T47D (cell line): ENCODE measurements at regions not wholly inside any gene's neighbourhood (a gene's known extent, or its start where the extent isn't known, plus 50 kb on each side); places are given as distances from the start of the nearest gene placed in this dataset.

Source experiments
- DNase-seq, 2 experiments: peaks; one replicate each; pipeline versions ENCODE4 v3.0.0 to v3.0.0-alpha.2; 2011 to 2012; ENCODE audit warnings: low read depth in 1 of 2, low spot score in 1 of 2
- JUND ChIP-seq: IDR thresholded peaks from 2 replicates; pipeline ENCODE4 v1.6.1; 2012; ENCODE audit warnings: low read depth
- in situ Hi-C: cut with HindIII; loops from 2 replicates; pipeline ENCODE4 v1.10.0; 2016; ENCODE audit warnings: low sequenced_read_pairs, low pct_unique_long_range_greater_than_20kb

DNA sequence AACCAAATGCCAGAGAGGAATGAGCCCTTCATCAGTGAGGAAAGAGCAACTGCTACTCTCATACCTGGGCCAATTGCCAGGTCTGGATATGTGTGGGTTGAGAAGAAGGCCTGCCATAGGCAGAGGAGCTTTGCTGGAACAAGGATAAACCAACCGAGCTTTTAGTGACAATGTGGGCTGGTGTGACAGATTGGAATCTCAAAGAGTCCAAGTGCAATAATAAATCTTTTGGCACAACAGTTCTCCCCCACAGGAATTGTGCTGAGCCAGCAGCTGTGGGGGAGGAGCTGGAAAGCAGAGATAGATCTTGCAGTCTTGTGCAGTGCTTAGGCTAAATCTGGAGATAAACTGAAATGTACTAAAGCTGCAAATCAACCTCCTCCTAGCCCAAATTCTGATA lies 79.4 kb upstream of the ISX start:
- in situ Hi-C loops: no loop called here
- DNase-seq: no peak
- TF ChIP-seq JUND: no peak

- DNase-seq: no peak
- in situ Hi-C loops: no loop called here
- no peak for TF ChIP-seq JUND
Measured at GRCh38 chr22:34992672-34993071, 73.3 kb upstream of the ISX start.

DNA sequence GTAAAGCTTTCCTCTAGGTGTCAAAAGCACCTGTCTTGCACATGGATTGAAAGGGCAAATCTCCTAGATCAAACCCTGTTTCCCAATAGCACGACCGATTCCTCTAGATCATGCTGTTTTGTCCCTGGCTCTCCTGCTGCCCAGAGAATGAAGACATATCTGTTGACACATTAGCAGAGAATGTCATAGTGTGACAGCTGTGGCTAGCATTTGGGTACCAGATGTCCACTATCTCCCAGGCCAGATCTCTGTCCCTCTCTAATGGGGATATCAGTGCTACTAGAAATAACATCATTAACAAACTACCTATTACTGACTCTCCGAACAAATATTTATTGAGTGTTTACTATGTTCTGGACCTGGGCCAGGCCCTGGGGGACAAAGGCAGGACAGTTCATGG lies 72.4 kb upstream of the ISX start:
- in situ Hi-C loops: no loop called here
- no peak for DNase-seq
- TF ChIP-seq JUND: no peak

DNA sequence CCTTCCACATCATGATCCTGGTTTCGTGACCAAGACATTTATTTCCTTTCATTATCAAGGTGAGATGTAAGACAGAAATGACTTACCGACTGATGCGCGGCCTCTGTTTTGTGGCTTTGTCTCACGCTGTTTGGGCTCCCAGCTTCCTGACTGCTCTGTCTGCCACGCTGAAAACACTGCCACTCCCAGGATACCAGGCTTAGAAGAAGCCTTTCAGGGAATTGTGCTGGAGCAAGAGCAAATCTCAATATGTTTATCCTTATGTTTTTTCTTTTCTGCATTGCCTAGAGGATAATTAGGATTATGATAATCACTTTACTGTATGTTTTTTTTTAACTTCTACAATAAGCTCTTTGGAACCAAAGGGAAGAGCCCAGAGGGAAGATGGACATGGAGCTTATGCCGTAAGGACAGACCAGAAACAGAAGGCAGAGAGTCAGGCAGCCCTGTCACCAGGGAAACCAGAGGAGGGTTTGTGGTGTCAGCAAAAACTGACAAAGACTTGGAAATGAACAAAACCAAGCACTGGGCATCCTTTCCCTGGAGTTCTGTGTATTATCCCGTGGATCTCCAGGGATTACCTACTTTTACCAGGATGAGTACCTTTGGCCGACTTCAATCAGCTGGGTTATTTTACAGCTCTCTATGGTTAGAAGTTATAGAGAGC lies 68.2 kb upstream of the ISX start:
- no peak for DNase-seq
- in situ Hi-C loops: no loop called here
- TF ChIP-seq JUND: no peak

GRCh38 chr22:34998921-34999320 lies 67.0 kb upstream of the ISX start:
- no peak for DNase-seq
- in situ Hi-C loops: no loop called here
- TF ChIP-seq JUND: no peak

DNA sequence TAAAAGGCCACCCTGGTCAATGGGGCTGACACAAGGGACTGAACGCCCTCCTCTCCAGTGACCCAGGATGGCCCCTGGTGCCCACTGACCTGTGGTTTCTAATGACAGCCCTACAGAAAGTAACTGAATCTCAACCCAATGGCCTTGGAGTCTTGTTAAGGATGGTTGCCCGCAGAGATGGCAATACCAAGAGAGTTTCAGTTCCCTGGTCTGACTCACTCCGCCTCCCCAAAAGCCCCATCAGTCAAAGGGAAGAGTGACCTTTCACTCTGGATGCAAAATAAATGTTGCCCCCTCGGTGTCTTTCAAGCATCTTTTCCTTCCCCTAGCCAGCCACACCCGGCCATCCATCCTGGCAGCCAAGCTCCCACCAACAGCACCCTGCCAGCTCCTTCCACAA lies 57.7 kb upstream of the ISX start:
- in situ Hi-C loops: no loop called here
- no peak for TF ChIP-seq JUND
- DNase-seq: no peak

GRCh38 chr22:35010543-35010942 lies 55.4 kb upstream of the ISX start:
- no peak for DNase-seq
- in situ Hi-C loops: no loop called here
- no peak for TF ChIP-seq JUND

GRCh38 chr22:35014812-35015211 lies 51.1 kb upstream of the ISX start:
- TF ChIP-seq JUND: no peak
- in situ Hi-C loops: no loop called here
- DNase-seq: no peak
